ENCODE measurements at regions not wholly inside any gene's neighbourhood (a gene's known extent, or its start where the extent isn't known, plus 50 kb on each side); places are given as distances from the start of the nearest gene placed in this dataset.

DNA sequence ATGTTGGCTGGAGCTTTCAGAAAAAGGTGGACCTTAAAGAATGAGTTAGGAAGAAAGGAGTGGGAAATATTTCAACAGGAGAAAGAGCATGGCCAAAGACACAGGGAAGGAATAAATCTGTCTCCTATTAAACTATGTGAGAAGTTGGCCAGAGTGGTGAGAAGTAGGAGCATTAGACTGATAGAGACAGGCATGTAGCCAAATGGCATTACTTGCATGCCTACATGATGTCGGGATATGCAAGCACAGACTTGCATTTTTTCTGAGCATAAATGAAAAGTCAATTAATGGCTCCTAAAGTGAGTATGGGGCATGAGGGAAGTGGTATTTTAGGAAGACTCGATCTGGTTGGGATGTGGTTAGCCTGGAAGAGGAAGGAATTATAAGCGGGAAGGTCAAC is 279.6 kb upstream of the PITX2 start (continued):
- TF ChIP-seq ETS2 (tag; IDR thresholded peaks at IDR 0.05; ENCODE audit: borderline replicate concordance, poor library complexity, severe bottlenecking) (no peak), XRCC4 (IDR thresholded peaks at IDR 0.05; ENCODE audit: extremely low read depth, insufficient read depth, insufficient read length) (no peak), HNRNPL (IDR thresholded peaks at IDR 0.05; ENCODE audit: low read depth, low read length) (no peak)

DNA sequence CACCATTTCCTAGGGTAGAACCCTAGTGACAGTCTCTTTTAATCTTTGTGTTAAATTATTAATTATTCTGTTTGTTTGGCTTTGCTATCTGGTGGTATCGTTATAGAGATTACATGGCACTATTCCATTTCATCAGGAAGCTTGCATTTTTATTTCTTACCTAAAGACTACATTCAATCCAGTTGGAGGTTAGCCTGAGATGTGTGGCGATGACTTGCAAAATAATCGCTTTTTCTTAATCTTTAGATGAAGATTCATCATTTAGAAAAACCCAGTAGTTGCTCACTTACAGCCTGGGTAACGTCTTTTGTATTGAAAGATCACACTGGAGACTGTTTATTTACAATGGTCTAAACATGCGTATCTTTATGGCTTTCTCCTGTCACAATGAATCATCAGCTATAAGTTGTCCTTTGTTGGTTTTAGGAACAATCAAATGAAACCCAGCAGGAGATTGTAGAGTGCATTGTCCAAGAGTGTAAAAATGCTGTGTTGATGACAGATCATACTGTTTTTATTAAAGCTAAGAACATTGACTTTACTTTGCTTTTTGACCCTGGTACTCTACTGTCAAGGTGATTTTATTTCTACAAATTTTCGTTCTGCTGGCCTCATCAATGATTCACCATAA is 281.7 kb upstream of the PITX2 start:
- ATAC-seq (no peak), DNase-seq (ENCODE audit: extremely low read depth in 1 of 4, low spot score in 3 of 4) (no peak), FAIRE-seq (no peak)
- Histone ChIP-seq H3K27ac (ENCODE audit: extremely low read depth, low read depth, low read length) (no peak overlapping the region), H3K4me1 (replicated peaks in 1 of 2; ENCODE audit: control insufficient read depth in 2 of 2, insufficient read depth in 2 of 2, low read length in 2 of 2) (no peaks in the 10 kb centered on the region), H3K27me3 (ENCODE audit: control insufficient read depth in 2 of 2, insufficient read depth in 2 of 2, low read length in 2 of 2) (no peaks in the 10 kb centered on the region), H3K79me2 (ENCODE audit: control insufficient read depth, insufficient read depth, low read length) (no peaks in the 10 kb centered on the region), H4K20me1 (replicated peaks; ENCODE audit: control insufficient read depth, insufficient read depth, low read length) (no peaks in the 10 kb centered on the region), H3K9ac (ENCODE audit: insufficient read depth in 1 of 2, low read depth in 2 of 2, low read length in 2 of 2) (no peak overlapping the region), H3K9me1 (ENCODE audit: control insufficient read depth, insufficient read depth, low read length) (no peaks in the 10 kb centered on the region), H3K9me3 (replicated peaks; ENCODE audit: control insufficient read depth, insufficient read depth, low read depth, low read length) (no peaks in the 10 kb centered on the region), H3K4me3 (no peak overlapping the region), H2AFZ (ENCODE audit: low read depth, low read length) (no peak overlapping the region), H3K36me3 (ENCODE audit: control insufficient read depth, insufficient read depth, low read length) (no peaks in the 10 kb centered on the region), H3K4me2 (ENCODE audit: insufficient read depth, low read length) (no peak overlapping the region)
- in situ Hi-C loops (cut with MboI) (no loop called here), intact Hi-C loops (cut with micrococcal nuclease) (no loop called here)
- ChIA-PET POLR2A (no interaction called here), CTCF (ENCODE audit: low intra/inter-chr PET ratio) (no interaction called here)
- WGBS (ENCODE audit: insufficient coverage, low coverage, missing lambda C conversion rate) = 0% methylated on average over 6 of the region's 6 CpGs
- BruUV-seq (replicated peaks) = no TSS peak
- TF ChIP-seq ATF7 (IDR thresholded peaks at IDR 0.05) = no peak
- TF ChIP-seq CBFB (CRISPR knock-in tag; IDR thresholded peaks at IDR 0.05) = no peak
- TF ChIP-seq RBM39 (optimal IDR thresholded peaks at IDR 0.05; ENCODE audit: low read depth, low read length) = no peak
- no peak for TF ChIP-seq PRDM10 (IDR thresholded peaks at IDR 0.05; ENCODE audit: partially characterized antibody)
- no peak for TF ChIP-seq ZNF639 (CRISPR knock-in tag; conservative IDR thresholded peaks at IDR 0.05 in 1 of 2, IDR thresholded peaks at IDR 0.05 in 1 of 2)
- no peak for TF ChIP-seq RCOR1 (IDR thresholded peaks at IDR 0.05; ENCODE audit: borderline replicate concordance in 1 of 2, low read depth in 2 of 2, low read length in 2 of 2)
- TF ChIP-seq MEF2A (IDR thresholded peaks at IDR 0.05; ENCODE audit: control insufficient read depth, low read depth, low read length) = no peak
- TF ChIP-seq NFIX (CRISPR knock-in tag; IDR thresholded peaks at IDR 0.05; ENCODE audit: low read depth) = no peak
- TF ChIP-seq RBBP5 (IDR thresholded peaks at IDR 0.05; ENCODE audit: borderline replicate concordance, insufficient read depth, low read length, poor library complexity, severe bottlenecking) = no peak
- TF ChIP-seq ZNF384 (IDR thresholded peaks at IDR 0.05; ENCODE audit: low read depth, low read length) = no peak
